Activated naive CD4-positive, alpha-beta T cell treated with Interleukin-2 at 50 U/mL for 16 hours (primary cell): ENCODE measurements at regions not wholly inside any gene's neighbourhood (a gene's known extent, or its start where the extent isn't known, plus 50 kb on each side); places are given as distances from the start of the nearest gene placed in this dataset.
"Not testable (repeated sequence)": the region's sequence is repeated elsewhere in the genome, so short reads cannot be mapped to it uniquely, and the experiment has no call there.

Experiments
- DNase-seq: peaks from one replicate; pipeline ENCODE4 v3.0.0-alpha.2; 2020

- no peak for DNase-seq
Measured at GRCh38 chr6:103720393-103720792, 1139.3 kb downstream of the HACE1 start.

- DNase-seq = no peak
Measured at GRCh38 chr6:103719545-103719944, 1140.2 kb downstream of the HACE1 start.

DNA sequence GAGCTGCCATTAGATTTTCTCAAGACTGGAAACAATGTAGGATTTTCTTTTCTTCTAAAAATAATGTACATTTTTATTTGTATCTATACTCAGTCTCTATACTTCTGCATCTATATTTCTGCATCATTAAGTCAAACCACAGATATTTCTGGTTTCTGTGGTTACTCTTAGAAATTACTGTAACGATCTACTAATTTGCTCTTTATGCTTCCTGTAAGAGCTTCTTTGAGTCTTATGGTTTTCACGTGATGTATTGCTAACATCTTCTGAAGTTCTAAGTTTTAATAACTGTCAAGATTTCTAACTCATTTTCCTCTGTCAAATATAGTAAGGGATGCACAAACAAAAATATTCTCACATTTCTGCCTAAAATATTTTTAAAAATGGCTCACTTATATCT lies 1144.5 kb downstream of the HACE1 start:
- no peak for DNase-seq

GRCh38 chr6:103709236-103709635 lies 1150.5 kb downstream of the HACE1 start:
- not testable (repeated sequence) for DNase-seq

- no peak for DNase-seq
Measured at GRCh38 chr6:103707596-103708325, 1152.0 kb downstream of the HACE1 start.

GRCh38 chr6:103699769-103700168 lies 1160.0 kb downstream of the HACE1 start:
- no peak for DNase-seq

- no peak for DNase-seq
Measured at GRCh38 chr6:103687430-103687829, 1172.3 kb downstream of the HACE1 start.

DNA sequence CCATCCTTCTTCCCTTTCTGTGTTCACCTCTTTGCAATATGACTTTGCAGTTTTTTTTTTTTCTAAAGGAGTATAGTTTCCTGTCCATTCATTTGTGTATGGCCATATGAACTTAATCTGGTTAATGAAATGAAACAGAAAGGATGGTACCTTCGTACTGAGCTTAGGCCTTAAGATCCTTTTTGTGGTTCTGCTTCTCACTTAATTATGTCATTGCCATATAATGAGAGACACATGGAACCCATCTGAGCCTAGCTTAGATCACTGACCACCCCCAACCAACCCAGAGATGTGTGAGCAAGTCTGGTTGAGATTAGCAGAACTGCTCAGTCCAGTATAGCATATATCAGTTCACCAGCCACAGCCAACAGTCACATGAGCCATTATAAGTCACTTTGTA lies 1179.6 kb downstream of the HACE1 start:
- DNase-seq = no peak

- DNase-seq = no peak
Measured at GRCh38 chr6:103677290-103677689, 1182.4 kb downstream of the HACE1 start.

GRCh38 chr6:103675807-103676406 lies 1183.8 kb downstream of the HACE1 start:
- no peak for DNase-seq

DNA sequence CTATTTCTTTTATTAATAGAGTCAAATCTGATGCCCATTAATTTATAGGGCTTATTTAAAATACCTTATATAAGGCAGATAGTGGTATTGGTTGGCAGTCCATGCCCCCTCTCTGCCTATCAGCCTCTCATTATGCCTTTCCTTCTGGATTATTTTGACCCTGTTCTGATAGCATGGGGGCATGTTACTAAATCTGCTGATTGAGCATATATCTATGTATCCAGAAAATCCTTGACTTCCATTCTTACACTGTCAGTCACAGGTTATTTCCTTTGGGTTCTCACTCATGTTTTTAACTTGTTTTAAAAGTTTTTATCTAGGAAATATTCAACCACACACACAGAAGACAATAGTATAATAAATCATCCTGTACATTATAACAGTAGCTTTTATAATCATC lies 1184.9 kb downstream of the HACE1 start:
- no peak for DNase-seq

GRCh38 chr6:103672169-103672568 lies 1187.5 kb downstream of the HACE1 start:
- DNase-seq = no peak

DNA sequence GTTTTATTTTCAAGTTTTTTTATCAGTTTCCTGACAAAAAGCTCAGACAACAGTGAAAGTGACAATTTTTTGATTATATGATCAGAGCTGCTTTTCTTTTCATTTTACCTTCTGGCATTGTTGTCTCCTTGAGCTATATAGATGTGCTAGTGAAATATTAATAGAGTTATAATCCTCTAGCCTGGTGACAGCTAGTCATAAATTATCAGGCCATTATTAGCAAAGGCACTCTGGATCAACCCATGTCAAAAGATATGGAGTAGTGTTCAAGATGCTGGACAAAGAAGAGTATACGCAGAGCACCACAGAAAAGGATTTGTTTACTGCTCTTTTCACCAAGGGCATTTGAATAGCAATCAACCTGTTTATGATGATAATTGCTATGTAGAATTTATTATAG lies 1230.1 kb downstream of the HACE1 start:
- DNase-seq = no peak

DNA sequence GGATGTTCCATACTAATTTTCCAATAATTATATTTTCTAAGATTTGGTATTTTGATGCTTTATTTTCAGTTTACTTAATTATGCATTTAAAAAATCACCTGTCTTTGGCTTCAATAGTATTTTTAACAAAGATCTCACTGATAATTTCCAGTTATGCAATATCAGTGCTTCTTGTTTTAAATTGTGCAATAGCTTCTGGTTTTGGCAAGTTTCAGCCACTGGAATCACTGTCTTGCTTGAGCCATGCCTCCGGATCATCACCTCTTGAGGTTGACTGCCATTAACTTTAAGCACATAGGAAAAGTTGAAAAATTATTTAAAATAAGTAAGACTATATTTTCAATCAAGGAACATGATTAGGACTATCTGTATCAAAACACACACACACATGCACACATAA lies 1242.1 kb downstream of the HACE1 start:
- DNase-seq = no peak

GRCh38 chr6:103587722-103588121 lies 1272.0 kb downstream of the HACE1 start:
- no peak for DNase-seq

DNA sequence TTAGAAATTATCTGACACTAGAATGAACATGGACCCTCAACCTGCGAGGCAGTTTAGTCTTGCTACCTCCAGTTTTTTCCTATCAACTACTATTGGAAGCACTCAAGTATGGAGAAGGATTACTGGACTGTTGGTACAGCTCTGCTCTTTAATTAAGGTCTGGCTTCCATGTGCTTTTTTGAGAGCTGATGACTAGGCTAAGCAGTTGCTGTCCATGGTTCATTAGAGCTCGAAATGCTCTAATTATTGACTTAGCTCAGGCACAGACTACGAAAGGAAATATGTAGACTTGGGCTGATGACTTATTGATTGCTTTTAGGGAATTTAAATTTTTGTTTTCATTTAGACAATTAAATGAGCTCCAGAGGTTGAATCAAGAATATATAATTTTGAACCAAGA lies 1281.6 kb downstream of the HACE1 start:
- DNase-seq = no peak

- no peak for DNase-seq
Measured at GRCh38 chr6:103570431-103570830, 1289.3 kb downstream of the HACE1 start.

DNA sequence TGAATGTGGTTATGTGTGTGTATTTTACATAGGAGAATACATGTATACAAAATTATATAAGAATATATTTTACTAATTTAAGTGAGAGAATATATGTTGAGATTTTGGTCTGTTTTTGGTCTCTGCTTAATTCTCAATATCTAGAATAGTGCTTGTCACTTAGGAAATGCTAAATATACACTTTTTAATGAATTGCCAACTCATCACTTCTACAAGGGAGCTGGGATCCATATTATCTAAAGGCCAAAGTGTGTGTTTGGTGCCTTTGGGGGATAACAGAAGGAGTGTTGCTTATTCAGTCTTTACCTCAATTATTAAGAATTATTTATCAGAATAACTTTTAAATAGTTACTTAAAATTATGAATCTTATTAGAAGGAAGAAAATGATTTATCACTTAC lies 1304.8 kb downstream of the HACE1 start:
- DNase-seq = no peak

DNA sequence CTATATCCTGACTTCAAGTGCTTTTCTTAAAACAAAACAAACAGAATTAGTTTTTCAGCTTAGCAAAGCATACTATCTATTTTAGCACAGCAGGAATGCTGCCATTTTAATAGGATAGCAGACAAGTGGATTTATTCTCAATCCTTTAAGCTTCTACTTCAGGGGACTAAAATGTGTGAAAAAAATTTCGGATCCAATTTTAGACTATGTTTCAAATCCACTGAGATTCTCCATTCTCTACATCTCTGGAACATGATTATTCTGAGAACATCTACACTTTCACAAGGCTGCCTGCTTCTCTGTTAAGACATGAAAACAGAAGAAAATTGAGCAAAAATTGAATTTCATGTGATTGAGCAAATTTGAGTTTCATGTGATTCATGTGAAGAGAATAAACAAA lies 1321.3 kb downstream of the HACE1 start:
- no peak for DNase-seq

DNA sequence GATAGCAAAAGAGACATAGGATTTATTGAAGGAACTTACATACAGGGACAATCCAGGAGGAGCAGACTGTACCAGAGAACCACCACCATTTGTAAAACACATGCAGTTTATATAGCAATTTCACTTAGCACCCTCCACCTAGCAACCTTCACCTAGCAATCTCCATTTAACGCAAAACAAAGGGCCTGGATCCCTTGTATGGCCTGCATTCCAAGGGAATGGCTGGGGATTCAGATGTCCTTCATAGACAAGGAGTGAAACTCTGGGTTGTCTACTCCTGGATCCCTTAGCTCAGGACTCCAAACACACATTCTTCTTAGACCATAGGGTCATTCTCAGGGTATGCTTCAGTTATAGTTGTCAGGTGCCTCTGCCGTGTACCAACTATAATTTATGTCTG lies 1324.9 kb downstream of the HACE1 start:
- DNase-seq = no peak

DNA sequence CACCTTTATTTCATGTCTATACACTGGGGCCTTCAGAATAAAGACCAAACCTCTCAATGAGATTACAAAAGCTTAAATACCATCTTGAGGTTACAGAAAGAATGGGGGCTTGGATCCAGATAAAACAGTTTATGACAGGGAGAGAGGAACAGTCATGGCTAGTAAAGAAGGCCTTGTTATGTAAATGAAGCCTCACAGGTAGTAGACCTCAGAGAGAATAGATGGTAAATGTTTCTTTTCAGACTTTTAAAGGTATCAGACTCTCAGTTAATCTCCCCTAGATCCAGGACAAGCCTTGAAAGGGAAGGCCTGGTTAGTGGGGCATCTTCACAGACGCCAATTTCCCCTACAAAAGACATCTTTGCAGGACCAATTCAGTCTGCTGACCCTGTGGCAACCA lies 1325.6 kb downstream of the HACE1 start:
- no peak for DNase-seq

DNA sequence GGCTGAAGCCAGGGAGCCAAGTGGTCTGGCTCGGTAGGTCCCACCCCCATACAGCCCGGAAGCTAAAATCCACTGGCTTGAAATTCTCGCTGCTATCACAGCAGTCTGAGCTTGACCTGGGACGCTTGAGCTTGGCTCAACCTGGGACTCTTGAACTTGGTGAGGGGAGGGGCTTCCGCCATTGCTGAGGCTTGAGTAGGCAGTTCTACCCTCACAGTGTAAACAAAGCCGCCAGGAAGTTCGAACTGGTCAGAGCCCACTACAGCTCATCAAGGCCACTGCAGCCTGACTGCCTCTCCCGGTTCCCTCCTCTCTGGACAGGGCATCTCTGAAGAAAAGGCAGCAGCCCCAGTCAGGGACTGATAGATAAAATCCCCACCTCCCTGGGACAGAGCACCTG lies 1337.7 kb downstream of the HACE1 start:
- no peak for DNase-seq

- no peak for DNase-seq
Measured at GRCh38 chr6:103516336-103516735, 1343.4 kb downstream of the HACE1 start.

DNA sequence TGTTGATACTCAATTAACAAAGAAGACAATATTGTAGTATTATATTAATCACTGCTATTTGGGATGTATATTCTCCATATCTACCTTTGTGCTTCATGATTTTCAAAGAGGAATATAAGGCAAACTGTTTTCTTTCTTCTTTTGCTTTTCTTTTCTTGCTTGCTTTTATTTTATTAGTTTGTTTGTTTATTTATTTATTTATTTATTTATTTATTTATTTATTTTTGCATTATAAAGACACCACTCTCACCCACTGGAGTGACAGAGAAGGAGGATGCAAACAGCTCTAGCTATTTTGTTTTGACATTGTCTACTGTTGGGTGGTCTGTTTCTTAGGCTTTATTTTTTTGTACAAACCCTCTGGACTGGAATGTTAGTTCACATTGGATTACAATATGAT lies 1352.7 kb downstream of the HACE1 start:
- DNase-seq = no peak

GRCh38 chr6:103505155-103505518 lies 1354.6 kb downstream of the HACE1 start:
- DNase-seq = no peak
